Uterus (tissue), 2 donors: ENCODE measurements at regions not wholly inside any gene's neighbourhood (a gene's known extent, or its start where the extent isn't known, plus 50 kb on each side); places are given as distances from the start of the nearest gene placed in this dataset.

Source experiments
- POLR2A ChIP-seq, 2 donors: fragments of 450-650 bp; IDR thresholded peaks; one replicate each; pipeline ENCODE4 v1.6.1; 2016; ENCODE audit warnings: antibody characterized with exemption in 2 of 2, mild to moderate bottlenecking in 1 of 2, moderate library complexity in 1 of 2
- TF ChIP-seq, protein P1 (sequence below), 4 experiments: fragments of 200-600 bp in 2 of 4; fragments of 450-650 bp in 2 of 4; sonication (generic) in 2 of 4; IDR thresholded peaks; one replicate each; pipeline ENCODE4 v1.5.1; 2016 to 2019; ENCODE audit warnings: antibody characterized with exemption in 4 of 4, mild to moderate bottlenecking in 2 of 4, moderate library complexity in 1 of 4

- no peak for TF ChIP-seq POLR2A (IDR thresholded peaks at IDR 0.05)
- TF ChIP-seq, protein P1, sequence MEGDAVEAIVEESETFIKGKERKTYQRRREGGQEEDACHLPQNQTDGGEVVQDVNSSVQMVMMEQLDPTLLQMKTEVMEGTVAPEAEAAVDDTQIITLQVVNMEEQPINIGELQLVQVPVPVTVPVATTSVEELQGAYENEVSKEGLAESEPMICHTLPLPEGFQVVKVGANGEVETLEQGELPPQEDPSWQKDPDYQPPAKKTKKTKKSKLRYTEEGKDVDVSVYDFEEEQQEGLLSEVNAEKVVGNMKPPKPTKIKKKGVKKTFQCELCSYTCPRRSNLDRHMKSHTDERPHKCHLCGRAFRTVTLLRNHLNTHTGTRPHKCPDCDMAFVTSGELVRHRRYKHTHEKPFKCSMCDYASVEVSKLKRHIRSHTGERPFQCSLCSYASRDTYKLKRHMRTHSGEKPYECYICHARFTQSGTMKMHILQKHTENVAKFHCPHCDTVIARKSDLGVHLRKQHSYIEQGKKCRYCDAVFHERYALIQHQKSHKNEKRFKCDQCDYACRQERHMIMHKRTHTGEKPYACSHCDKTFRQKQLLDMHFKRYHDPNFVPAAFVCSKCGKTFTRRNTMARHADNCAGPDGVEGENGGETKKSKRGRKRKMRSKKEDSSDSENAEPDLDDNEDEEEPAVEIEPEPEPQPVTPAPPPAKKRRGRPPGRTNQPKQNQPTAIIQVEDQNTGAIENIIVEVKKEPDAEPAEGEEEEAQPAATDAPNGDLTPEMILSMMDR (IDR thresholded peaks at IDR 0.05): no peak
Measured at GRCh38 chr20:46800409-46800804, 91.0 kb downstream of the SLC2A10 start.
